Liver (tissue), 8 donors: ENCODE measurements at regions not wholly inside any gene's neighbourhood (a gene's known extent, or its start where the extent isn't known, plus 50 kb on each side); places are given as distances from the start of the nearest gene placed in this dataset.

Experiments
- DNase-seq: peaks from one replicate; pipeline ENCODE4 v3.0.0-alpha.2; 2017; ENCODE audit warnings: low spot score
- H3K27ac ChIP-seq, 2 donors: one replicate each; pipeline ENCODE4 v1.7.0; 2013; ENCODE audit warnings: inconsistent platforms in 2 of 2, low read length in 2 of 2, control low read depth in 1 of 2, low read depth in 1 of 2, mild to moderate bottlenecking in 1 of 2
- H3K27me3 ChIP-seq, 4 donors: one replicate each; pipeline versions ENCODE4 v1.6.1 to v1.7.0; 2013; ENCODE audit warnings: low read length in 3 of 4, inconsistent platforms in 1 of 4, mild to moderate bottlenecking in 1 of 4, moderate library complexity in 1 of 4; ENCODE audit not compliant: control insufficient read depth in 4 of 4, insufficient read depth in 4 of 4
- H3K36me3 ChIP-seq, 4 donors: one replicate each; pipeline versions ENCODE4 v1.6.1 to v1.7.0; 2013; ENCODE audit warnings: low read length in 3 of 4, mild to moderate bottlenecking in 3 of 4, low read depth in 1 of 4, moderate library complexity in 1 of 4; ENCODE audit not compliant: control insufficient read depth in 4 of 4, insufficient read depth in 3 of 4
- H3K4me1 ChIP-seq, 4 donors: one replicate each; pipeline versions ENCODE4 v1.6.1 to v1.7.0; 2013; ENCODE audit warnings: low read length in 3 of 4, mild to moderate bottlenecking in 3 of 4, moderate library complexity in 1 of 4; ENCODE audit not compliant: control insufficient read depth in 4 of 4, insufficient read depth in 4 of 4
- H3K4me3 ChIP-seq, 3 donors: one replicate each; pipeline versions ENCODE4 v1.6.1 to v1.7.0; 2013; ENCODE audit warnings: low read length in 3 of 3, control low read depth in 1 of 3, low read depth in 1 of 3, mild to moderate bottlenecking in 1 of 3
- H3K9ac ChIP-seq, 2 donors: one replicate each; pipeline ENCODE4 v1.7.0; 2013; ENCODE audit warnings: low read length in 2 of 2, mild to moderate bottlenecking in 2 of 2, moderate library complexity in 2 of 2, control low read depth in 1 of 2, low read depth in 1 of 2
- H3K9me3 ChIP-seq, 4 donors: one replicate each; pipeline versions ENCODE4 v1.6.1 to v1.7.0; 2013; ENCODE audit warnings: low read length in 3 of 4; ENCODE audit not compliant: control insufficient read depth in 4 of 4
- ATF3 ChIP-seq: IDR thresholded peaks from 2 replicates; pipeline ENCODE4 v1.6.1; 2016; ENCODE audit warnings: antibody characterized with exemption
- CTCF ChIP-seq: fragments of 150-350 bp; IDR thresholded peaks from 2 replicates; pipeline ENCODE4 v1.5.1; 2017; ENCODE audit warnings: improper control_type of control experiment, low read depth, low read length; ENCODE audit not compliant: missing input control
- EGR1 ChIP-seq, 2 donors: IDR thresholded peaks; 2 replicates each; pipeline ENCODE4 v1.6.1; 2016 to 2018; ENCODE audit warnings: antibody characterized with exemption in 2 of 2, low read depth in 2 of 2
- FOXA1 ChIP-seq: IDR thresholded peaks from 2 replicates; pipeline ENCODE4 v1.6.1; 2016; ENCODE audit warnings: antibody characterized with exemption
- FOXA2 ChIP-seq: IDR thresholded peaks from 2 replicates; pipeline ENCODE4 v1.6.1; 2016; ENCODE audit warnings: antibody characterized with exemption
- GABPA ChIP-seq, 2 donors: IDR thresholded peaks in 1 of 2; conservative IDR thresholded peaks in 1 of 2; 2 replicates each; pipeline ENCODE4 v1.6.1; 2016; ENCODE audit warnings: antibody characterized with exemption in 2 of 2, mild to moderate bottlenecking in 1 of 2, moderate library complexity in 1 of 2
- HNF4A ChIP-seq, 2 donors: conservative IDR thresholded peaks; 2 replicates each; pipeline ENCODE4 v1.6.1; 2016; ENCODE audit warnings: antibody characterized with exemption in 2 of 2, mild to moderate bottlenecking in 2 of 2
- HNF4G ChIP-seq: IDR thresholded peaks from 2 replicates; pipeline ENCODE4 v1.6.1; 2016; ENCODE audit warnings: antibody characterized with exemption
- JUND ChIP-seq, 2 donors: IDR thresholded peaks; 2 replicates each; pipeline ENCODE4 v1.6.1; 2016; ENCODE audit warnings: antibody characterized with exemption in 2 of 2
- MAX ChIP-seq: IDR thresholded peaks from 2 replicates; pipeline ENCODE4 v1.6.1; 2016; ENCODE audit warnings: antibody characterized with exemption
- NR2F2 ChIP-seq: IDR thresholded peaks from 2 replicates; pipeline ENCODE4 v1.6.1; 2016; ENCODE audit warnings: antibody characterized with exemption
- RAD21 ChIP-seq, 2 donors: IDR thresholded peaks; 2 replicates each; pipeline ENCODE4 v1.6.1; 2016; ENCODE audit warnings: antibody characterized with exemption in 2 of 2, mild to moderate bottlenecking in 2 of 2
- REST ChIP-seq: IDR thresholded peaks from 2 replicates; pipeline ENCODE4 v1.6.1; 2016; ENCODE audit warnings: antibody characterized with exemption, mild to moderate bottlenecking
- RXRA ChIP-seq, 2 donors: IDR thresholded peaks; 2 replicates each; pipeline ENCODE4 v1.6.1; 2017 to 2018; ENCODE audit warnings: antibody characterized with exemption in 2 of 2, mild to moderate bottlenecking in 1 of 2
- SP1 ChIP-seq: IDR thresholded peaks from 2 replicates; pipeline ENCODE4 v1.6.1; 2018; ENCODE audit warnings: antibody characterized with exemption, mild to moderate bottlenecking
- YY1 ChIP-seq: IDR thresholded peaks from 2 replicates; pipeline ENCODE4 v1.6.1; 2016; ENCODE audit warnings: antibody characterized with exemption, mild to moderate bottlenecking
- ZBTB33 ChIP-seq: IDR thresholded peaks from 2 replicates; pipeline ENCODE4 v1.6.1; 2016; ENCODE audit warnings: antibody characterized with exemption
- WGBS: extraction: QIAGEN DNeasy Blood & Tissue Kit; methylation state at CpG from one replicate; pipeline ENCODE4 v1.1.7; 2013; 5-methylcytosine and 5-hydroxymethylcytosine counted together
- donor health status: healthy.
- donor health status: healthy.
- donor health status: healthy.
- donor health status: healthy.
- donor health status: healthy.

GRCh38 chr12:59517522-59517921, 78.3 kb upstream of the SLC16A7 start:
- H3K4me3 ChIP-seq: no peak overlapping the region

GRCh38 chr12:59500915-59501314, 94.9 kb upstream of the SLC16A7 start:
- H3K4me1 ChIP-seq: no peaks in the 10 kb centered on the region
- no peaks in the 10 kb centered on the region for H3K36me3 ChIP-seq
- H3K27me3 ChIP-seq: no peaks in the 10 kb centered on the region
- H3K9ac ChIP-seq: no peak overlapping the region
- H3K4me3 ChIP-seq: no peak overlapping the region
- H3K27ac ChIP-seq: no peak overlapping the region
- no peaks in the 10 kb centered on the region for H3K9me3 ChIP-seq
- WGBS: 59% methylated on average over 1 of the region's 1 CpG
- DNase-seq: no peak
- no peak for TF ChIP-seq SP1
- TF ChIP-seq ATF3: no peak
- TF ChIP-seq JUND (IDR thresholded peaks at IDR 0.05): no peak
- no peak for TF ChIP-seq MAX
- no peak for TF ChIP-seq YY1
- TF ChIP-seq HNF4G: no peak
- TF ChIP-seq GABPA (IDR thresholded peaks at IDR 0.05 in 1 of 2, conservative IDR thresholded peaks at IDR 0.05 in 1 of 2): no peak
- TF ChIP-seq FOXA2: no peak
- no peak for TF ChIP-seq RXRA (IDR thresholded peaks at IDR 0.05)
- TF ChIP-seq REST: no peak
- no peak for TF ChIP-seq NR2F2
- TF ChIP-seq CTCF: no peak
- no peak for TF ChIP-seq FOXA1
- TF ChIP-seq ZBTB33: no peak
- no peak for TF ChIP-seq RAD21 (IDR thresholded peaks at IDR 0.05)

More at GRCh38 chr12:59517522-59517921, 78.3 kb upstream of the SLC16A7 start:
- peaks cover 0 to 3% (median 0%) of the 10 kb centered on the region in 4 donors for H3K27me3 ChIP-seq
- H3K9ac ChIP-seq: no peak overlapping the region
- H3K9me3 ChIP-seq: no peaks in the 10 kb centered on the region
- no peaks in the 10 kb centered on the region for H3K36me3 ChIP-seq
- 67% methylated on average over 2 of the region's 2 CpGs for WGBS
- DNase-seq: no peak
- H3K4me1 ChIP-seq: no peaks in the 10 kb centered on the region
- no peak overlapping the region for H3K27ac ChIP-seq
- no peak for TF ChIP-seq SP1
- TF ChIP-seq MAX: no peak
- no peak for TF ChIP-seq REST
- TF ChIP-seq EGR1 (IDR thresholded peaks at IDR 0.05; ENCODE audit: low read depth in 2 of 2): no peak
- no peak for TF ChIP-seq HNF4A (conservative IDR thresholded peaks at IDR 0.05)
- TF ChIP-seq FOXA1: no peak
